ENCODE measurements at regions not wholly inside any gene's neighbourhood (a gene's known extent, or its start where the extent isn't known, plus 50 kb on each side); places are given as distances from the start of the nearest gene placed in this dataset.
"Not testable (repeated sequence)": the region's sequence is repeated elsewhere in the genome, so short reads cannot be mapped to it uniquely, and the experiment has no call there.

- TF ChIP-seq CTCF, POLR2A (IDR thresholded peaks at IDR 0.05): not testable (repeated sequence)
Measured at GRCh38 chr14:41518030-41518429, 88.6 kb upstream of the LRFN5 start.
